ENCODE measurements at regions not wholly inside any gene's neighbourhood (a gene's known extent, or its start where the extent isn't known, plus 50 kb on each side); places are given as distances from the start of the nearest gene placed in this dataset.

GRCh38 chr2:150020221-150020620, 432.6 kb upstream of the MMADHC start:
- intact Hi-C loops (cut with micrococcal nuclease): loop anchor here (5.0 kb wide), 1 partner anchor 423 kb away; no protein-coding TSS in a partner anchor

DNA sequence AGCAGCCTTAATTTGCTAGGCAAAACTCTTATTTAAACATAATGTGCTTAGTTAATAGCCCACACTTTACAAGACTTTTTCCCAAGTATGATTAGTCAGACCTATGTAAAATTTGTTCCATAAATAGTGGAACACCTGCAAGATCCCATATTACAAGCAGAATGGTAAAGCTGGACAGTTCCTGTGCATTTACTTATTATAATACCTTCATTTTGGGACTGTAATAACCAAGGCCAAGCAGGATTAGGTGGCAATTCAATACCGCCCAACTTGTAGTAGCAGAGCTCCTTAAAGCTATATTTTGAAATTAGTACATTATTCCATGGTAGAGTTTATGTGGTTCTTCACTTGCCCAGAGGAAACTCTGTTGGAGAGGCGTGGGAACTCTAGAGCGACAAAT, 431.5 kb upstream of the MMADHC start:
- intact Hi-C loops (cut with micrococcal nuclease): no loop called here

- intact Hi-C loops (cut with micrococcal nuclease): no loop called here
Measured at GRCh38 chr2:150012986-150013385, 425.4 kb upstream of the MMADHC start.

DNA sequence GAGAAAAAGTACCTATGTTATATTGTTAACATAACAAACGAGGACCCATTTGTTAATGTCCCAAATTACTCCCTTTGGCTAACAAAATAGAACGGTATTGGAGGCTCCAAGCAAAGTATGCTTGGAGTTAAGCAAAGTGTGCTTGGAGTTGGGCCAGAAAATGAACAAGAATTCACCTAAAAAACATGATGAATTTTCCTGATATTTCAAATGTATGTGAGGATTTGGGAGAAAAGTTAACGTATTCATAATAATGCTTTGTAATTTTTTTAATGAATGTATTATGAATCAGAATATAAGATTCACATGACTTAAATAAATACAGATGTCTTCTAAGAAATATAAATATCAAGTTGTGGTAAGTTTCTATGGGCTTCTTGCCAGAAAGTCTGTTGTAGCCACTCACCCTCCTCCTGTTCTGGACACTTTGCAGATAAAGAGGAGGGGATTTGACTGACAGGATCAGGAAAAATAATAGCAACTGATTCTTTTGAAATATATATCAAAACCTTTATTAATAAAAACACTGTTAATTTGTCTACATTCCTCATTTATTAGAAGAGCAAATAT, 423.7 kb upstream of the MMADHC start:
- intact Hi-C loops (cut with micrococcal nuclease): no loop called here

- intact Hi-C loops (cut with micrococcal nuclease): no loop called here
Measured at GRCh38 chr2:150008901-150009300, 421.3 kb upstream of the MMADHC start.

DNA sequence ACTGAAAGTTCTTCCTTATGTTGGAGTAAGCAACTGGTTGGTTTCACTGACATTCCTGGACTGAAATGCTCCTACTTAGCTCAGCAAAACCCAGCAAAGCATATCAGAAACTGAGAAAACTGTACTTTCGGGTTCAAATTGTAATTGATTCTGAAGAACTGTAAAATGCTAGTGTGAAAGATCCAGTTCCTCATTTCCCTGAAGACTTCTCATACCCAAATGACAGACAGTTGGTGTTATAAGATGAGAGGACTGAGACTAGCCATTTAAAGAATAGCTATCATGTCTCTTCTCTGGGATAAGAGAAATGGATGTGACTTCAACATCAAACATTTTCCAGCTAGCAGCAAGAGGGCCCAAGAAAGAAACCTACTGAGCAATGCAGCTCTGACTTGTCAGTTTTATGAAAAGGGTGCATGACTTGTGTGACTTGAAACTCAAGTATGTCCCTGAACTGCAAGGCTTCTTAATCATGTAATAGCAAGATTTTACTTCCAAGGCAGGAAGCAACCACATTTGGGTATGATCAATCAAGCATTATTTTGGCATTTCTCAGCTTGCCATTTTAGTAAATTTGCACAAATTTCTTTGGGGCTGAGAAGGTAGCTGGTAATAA, 420.3 kb upstream of the MMADHC start:
- intact Hi-C loops (cut with micrococcal nuclease): no loop called here

- intact Hi-C loops (cut with micrococcal nuclease): no loop called here
Measured at GRCh38 chr2:150006591-150006990, 419.0 kb upstream of the MMADHC start.

- intact Hi-C loops (cut with micrococcal nuclease): no loop called here
Measured at GRCh38 chr2:150003544-150003943, 416.0 kb upstream of the MMADHC start.

- intact Hi-C loops (cut with micrococcal nuclease): no loop called here
Measured at GRCh38 chr2:150001788-150002187, 414.2 kb upstream of the MMADHC start.

DNA sequence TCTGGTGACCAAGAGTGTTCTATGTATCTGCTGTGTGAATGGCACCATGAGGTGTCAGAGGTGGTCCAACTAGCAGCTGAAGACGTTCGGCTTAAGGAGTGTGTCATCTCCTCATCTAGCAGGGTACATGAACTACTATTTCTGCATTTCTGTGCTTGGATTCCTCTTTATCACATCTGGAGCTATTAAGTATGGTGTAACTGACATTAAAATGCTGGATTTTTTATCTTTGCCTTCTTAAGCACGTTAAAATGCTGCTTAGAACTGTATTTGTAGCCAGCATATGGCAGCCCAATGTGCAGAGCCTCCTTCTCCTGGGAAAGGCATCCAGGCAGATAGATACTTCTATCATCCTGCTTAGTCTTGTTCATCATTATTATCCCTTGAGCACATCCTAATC, 409.3 kb upstream of the MMADHC start:
- intact Hi-C loops (cut with micrococcal nuclease): no loop called here

- intact Hi-C loops (cut with micrococcal nuclease): no loop called here
Measured at GRCh38 chr2:149994057-149994728, 406.6 kb upstream of the MMADHC start.

- intact Hi-C loops (cut with micrococcal nuclease): no loop called here
Measured at GRCh38 chr2:149993316-149993715, 405.7 kb upstream of the MMADHC start.

DNA sequence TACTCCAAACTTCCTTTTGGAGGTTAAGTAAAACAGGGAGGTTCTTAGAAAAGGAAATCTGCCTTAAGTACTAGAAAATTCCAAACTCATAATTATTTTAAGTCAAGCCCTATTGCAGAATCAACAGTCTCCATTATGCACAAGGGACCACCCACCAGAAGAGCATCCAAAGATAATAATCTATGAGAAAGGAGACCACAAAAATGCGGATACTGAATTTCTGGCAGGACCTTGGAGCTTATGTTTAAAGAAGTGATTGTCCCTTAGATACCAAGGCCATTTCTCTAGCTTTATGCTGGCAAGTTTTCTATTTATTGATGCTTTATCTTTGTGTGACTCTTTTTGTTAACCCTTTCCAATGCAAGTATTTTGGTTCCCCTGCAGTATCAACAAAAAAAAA, 404.0 kb upstream of the MMADHC start:
- intact Hi-C loops (cut with micrococcal nuclease): no loop called here

GRCh38 chr2:149990965-149991364, 403.4 kb upstream of the MMADHC start:
- intact Hi-C loops (cut with micrococcal nuclease): no loop called here

DNA sequence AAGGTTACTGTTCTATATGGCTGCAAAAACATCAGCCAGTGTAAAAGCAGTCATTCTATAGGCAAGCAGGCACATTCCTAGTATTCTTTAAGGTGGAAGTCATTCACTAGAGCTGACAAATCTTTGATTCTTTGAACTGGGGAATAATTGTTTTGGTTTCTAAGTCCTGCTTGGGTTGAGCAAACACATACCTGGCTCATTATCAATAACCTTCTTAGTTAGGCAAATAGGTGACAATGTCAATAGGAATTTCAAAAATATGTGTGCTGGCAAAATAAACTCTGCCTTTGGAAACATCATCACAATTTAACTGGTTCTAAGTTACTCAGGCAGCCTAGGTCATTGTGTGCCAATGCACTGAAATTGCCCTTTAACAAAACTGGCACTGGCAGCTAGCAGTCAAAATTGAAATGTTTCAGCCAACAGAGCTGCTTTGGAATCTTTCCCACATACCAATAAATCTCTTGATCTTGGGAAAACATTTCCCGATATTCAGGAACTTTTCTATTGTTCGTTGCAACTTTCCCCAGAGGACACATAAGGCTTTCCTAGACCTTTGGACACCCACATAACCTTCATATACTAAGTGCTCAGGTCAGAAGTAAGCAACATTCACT, 402.0 kb upstream of the MMADHC start:
- intact Hi-C loops (cut with micrococcal nuclease): no loop called here

DNA sequence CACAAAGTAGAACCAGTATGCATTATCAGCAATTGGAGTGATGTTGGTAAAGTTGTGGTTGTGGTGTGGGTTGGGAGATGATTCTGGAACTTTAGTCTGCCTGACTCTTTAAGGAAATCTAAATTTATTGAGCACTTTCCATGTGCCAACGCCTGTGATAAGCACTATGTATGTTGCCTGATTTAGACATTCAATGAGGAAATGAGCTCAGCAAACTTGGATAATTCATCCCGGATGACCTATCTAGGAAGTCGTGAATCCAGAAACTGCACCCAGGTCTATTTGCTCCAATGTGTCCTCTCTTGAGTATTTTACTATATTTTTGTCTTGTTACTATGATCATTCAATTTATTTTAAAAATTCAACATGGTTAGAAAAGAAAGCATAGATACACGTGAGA, 400.8 kb upstream of the MMADHC start:
- intact Hi-C loops (cut with micrococcal nuclease): no loop called here

DNA sequence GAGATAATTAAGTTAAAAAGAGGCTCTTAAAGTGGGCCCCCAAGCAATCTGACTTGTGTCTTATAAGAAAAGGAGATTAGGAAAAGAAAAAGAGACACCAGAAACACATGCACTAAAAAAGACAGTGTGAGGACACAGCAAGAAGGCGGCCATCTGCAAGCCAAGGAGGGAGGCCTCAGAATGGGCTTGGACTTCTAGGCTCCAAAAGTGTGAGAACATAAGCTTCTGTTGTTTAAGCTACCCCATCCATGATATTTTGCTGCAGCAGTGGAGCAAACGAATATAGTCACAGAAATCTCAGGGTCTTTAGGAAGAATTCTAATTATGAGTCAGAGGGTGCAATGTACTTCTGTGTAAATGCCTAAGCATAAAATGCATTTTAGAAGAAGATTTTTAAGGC, 399.3 kb upstream of the MMADHC start:
- intact Hi-C loops (cut with micrococcal nuclease): no loop called here

DNA sequence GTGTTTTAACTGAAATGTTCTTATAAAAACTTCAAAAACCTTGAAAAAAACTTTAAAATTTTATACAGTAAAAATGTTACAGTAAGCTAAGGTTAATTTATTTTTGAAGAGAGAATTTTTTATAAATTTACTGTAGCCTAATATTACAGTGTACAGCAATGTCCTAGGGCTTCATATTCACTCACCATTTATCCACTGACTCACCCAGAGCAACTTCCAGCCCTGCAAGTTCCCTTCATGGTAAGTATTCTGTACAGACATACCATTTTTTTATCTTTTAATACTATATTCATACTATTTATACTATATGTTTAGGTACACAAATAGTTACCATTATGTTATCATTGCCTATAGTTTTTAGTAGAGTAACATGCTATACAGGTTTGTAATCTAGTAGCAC, 396.7 kb upstream of the MMADHC start:
- intact Hi-C loops (cut with micrococcal nuclease): no loop called here

- intact Hi-C loops (cut with micrococcal nuclease): no loop called here
Measured at GRCh38 chr2:149972066-149972465, 384.5 kb upstream of the MMADHC start.

DNA sequence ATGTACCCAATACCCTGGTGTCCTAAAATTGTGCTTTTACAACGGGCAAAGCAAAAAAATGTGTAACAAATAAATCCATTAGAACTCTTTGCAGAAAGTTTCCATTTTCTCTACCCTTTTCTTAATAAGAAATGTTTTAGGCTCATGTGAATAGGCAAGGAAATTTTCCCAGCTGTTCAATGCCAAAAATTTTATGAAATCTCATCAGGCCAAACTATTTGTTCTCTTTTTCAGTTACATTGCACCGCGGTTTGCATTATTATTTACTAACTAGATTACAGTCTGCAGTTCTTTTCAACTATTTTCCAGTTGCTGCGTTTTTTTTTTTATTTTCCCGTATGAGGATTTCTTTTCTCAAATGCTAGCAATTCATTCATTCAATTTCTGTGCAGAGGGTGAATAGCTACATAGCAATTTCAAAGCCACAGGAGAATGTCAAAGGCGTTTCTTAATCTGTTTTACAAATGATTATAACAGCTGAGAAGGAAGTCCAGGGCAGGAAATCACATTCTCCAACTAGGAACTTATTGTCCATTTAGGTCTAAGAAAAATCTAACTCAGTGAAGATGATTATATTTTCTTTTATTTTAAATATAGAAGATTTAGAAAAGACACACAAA, 367.5 kb upstream of the MMADHC start:
- intact Hi-C loops (cut with micrococcal nuclease): no loop called here

DNA sequence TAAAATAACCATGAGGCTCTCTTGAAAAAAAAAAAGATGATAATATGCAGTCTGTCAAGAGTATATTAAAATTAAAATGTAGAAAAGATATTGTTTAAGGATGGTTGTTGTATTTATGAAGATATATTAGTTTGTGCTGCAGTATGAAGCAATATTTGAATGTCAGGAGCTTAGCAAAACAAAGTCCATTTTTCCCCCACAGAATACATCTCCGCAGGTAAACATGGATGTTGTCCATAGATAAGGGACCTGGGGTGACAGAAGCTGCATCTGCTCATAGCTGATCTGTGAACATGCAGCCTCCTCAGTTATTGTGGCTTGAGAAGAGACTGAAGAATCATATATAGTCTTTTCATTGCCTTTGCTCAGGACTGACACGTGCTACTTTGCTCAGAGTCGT, 366.1 kb upstream of the MMADHC start:
- intact Hi-C loops (cut with micrococcal nuclease): no loop called here

DNA sequence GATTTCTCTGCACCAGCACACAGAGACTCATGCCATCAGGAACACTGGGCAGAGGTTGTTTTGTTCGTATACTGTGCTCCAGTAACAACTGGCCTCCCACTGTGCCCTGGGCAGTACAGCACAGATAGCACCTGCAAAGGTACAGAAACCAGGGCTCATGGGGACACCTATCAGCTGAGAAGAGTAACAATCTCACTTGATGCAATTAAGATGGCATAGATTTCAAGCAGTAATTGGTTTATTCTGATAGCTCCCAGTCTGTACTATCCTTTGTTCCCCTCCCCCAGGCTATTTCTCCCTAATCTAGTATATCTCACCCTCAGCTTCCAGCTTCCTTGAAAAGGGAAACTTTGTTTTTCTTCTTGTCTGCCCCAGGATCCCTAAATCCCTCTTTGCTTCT, 343.9 kb upstream of the MMADHC start:
- intact Hi-C loops (cut with micrococcal nuclease): no loop called here
